Midbrain (tissue), 1 donor: ENCODE measurements at regions not wholly inside any gene's neighbourhood (a gene's known extent, or its start where the extent isn't known, plus 50 kb on each side); places are given as distances from the start of the nearest gene placed in this dataset.

Source experiments
- DNase-seq: peaks from one replicate; lab custom pipeline; 2025; lab: John Stamatoyannopoulos, UW

GRCh38 chr5:114250536-114250935 is 111.3 kb upstream of the KCNN2 start:
- no peak for DNase-seq

DNA sequence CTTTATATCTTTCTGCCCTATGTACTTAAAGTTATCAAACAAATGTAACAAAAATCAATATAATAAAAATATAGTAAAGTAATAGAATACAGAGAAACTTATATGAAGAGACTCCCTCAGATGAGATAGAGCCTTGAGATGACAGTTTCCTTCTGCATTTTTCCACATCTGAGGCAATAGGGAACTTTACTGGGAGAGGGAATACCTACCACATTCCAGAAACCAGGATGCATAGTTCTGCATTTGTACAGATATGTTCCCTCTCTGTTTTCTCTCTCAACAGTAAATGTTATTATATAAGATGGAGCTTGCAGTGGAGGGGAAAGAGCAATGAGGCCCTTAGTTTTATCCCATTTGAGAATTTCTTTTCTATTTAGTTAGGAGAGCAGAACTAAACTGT is 109.6 kb upstream of the KCNN2 start:
- DNase-seq, result no peak

- DNase-seq, result no peak
These were observed 106.6 kb upstream of the KCNN2 start for GRCh38 chr5:114255260-114255659.

- DNase-seq, result no peak
These were observed 99.9 kb upstream of the KCNN2 start for GRCh38 chr5:114261989-114262388.

GRCh38 chr5:114265432-114266060 is 96.3 kb upstream of the KCNN2 start:
- DNase-seq, result no peak

DNA sequence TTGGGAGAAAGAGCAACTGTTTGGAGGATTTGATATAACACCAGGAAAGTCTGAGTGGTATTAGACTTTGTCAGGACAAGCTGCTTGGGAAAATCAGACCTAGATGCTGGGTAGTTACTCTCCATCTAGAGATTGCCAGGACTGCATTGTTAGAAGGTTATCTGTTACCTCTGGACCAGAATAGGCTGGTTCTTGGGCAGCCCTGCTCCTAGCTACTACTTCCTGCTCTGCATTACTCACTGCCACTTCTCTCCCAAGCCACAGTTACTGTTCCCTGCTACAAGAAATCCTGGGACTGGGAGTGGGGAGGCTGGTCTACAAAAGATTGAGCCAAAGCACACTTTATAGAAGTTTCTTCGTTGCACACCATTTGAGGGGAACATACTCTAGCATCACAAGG is 95.5 kb upstream of the KCNN2 start:
- no peak for DNase-seq

DNA sequence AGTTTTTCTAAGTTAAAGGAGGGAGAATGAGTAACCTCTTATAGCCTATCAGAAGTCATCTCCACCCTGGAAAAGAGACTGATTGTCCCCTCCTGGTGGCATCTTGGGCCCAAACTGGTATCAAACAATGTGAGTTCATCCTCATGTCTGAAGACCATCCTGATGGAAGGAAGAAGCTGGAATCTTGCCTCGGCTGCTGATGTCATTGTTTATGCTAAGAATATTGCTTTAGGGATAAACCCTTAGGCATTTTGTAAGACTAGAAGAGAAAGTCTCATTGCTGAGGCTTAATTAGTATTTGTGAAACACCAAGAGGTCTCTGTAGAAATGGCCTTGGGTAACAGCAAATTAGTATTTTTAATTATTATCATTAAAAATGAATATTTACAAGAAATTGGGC is 65.7 kb upstream of the KCNN2 start:
- DNase-seq, result no peak

DNA sequence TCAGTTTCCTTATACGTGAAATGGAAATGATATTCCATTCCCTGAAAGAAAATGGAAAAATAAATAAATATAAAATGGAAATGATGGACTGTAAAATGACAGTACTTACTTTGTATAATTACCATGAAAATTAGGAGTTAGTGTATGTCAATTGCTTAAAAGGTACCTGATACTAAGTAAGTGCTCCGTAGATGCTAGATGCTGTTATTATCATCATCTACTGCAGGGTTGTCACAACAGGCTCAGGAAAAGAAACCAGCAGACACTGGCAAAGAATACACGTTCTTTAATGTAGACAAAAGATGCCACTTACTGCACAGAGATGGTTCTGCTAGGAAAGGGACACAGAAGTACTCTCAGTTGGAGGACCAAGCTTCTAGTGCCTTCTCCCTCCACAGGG is 64.0 kb upstream of the KCNN2 start:
- no peak for DNase-seq

DNA sequence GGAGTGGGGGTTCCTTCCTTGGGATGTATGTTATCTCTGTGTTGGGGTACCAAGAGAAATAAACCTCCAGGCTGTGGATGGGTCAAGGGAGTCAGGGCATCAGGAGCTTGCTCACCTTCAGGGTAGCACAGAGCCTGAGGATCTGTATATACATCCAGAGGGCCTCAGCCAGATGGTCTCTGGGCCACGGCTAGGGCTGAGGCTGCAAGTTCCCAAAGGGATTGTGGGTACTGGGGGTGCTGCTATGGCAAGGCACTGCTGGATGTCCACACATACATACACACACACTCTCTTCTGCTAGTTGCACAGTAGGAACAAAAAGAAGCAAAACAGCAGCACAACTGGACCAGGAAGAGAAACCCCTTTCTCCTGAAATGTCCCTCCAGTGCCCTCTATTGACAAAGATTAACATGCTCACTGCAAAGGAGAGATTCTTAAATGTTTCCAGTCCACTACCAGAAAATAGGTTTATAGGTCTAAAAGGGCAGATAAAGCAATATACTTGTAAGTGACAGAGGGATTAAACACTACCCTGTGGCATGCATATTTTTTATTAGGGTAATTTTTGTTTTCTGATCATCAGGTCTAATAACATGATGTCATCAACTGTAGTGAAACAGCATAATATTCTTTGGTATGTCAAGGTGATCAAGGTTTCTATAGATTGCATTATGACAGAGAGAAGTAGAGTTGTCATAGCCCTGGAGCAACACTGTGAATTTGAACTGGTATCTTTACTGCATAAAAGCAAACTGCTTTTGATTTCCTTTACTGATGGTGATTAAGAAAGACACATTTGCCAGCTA is 56.3 kb upstream of the KCNN2 start:
- no peak for DNase-seq

GRCh38 chr5:114308017-114308416 is 53.9 kb upstream of the KCNN2 start:
- no peak for DNase-seq

DNA sequence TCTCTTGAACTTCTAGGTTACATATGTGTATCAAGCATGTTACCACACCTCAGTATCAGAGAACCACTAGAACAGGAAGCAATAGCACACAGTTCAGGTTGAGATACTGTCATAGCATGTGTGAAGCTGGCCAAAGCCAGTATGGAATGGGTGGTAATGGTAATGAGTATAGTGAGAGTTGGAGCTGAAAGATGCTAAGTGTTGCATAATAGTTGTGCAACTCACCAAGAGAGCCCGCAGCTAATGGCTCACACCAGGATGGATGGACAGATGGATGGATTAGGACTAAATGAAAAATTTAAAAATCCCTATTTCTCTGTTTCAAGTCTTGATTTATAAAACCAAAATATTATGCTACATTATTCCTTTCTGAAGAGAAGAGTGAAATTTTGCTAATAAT is 53.4 kb upstream of the KCNN2 start:
- DNase-seq, result no peak

GRCh38 chr5:114310666-114311065 is 51.2 kb upstream of the KCNN2 start:
- DNase-seq, result no peak

- no peak for DNase-seq
These were observed 50.6 kb upstream of the KCNN2 start for GRCh38 chr5:114311281-114311680.

DNA sequence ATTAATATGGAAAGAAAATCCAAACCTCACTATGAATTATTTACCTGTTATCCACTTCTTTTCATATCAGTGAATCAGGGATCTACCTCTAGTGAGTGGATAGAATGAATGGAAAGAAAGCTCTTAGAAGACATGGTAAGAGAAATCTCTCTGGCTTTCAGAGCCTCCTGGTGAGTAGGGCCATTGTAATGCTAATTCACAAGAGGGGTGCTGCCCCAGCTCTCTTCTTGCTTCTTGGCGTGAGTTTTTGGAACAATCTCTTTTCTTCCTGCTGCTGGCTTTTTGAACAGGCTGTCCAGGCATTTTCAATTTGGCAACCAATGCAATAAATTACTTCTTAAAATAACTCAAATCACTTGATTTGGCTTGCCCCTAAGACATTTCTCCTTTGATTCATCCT is 49.9 kb upstream of the KCNN2 start:
- DNase-seq, result peak; percentile 9
